ENCODE measurements at regions not wholly inside any gene's neighbourhood (a gene's known extent, or its start where the extent isn't known, plus 50 kb on each side); places are given as distances from the start of the nearest gene placed in this dataset.

GRCh38 chr1:238465449-238465848 lies 574.7 kb upstream of the ZP4 start:
- DNase-seq (ENCODE audit: low read depth), result no peak
- H3K4me3 ChIP-seq (ENCODE audit: low read depth, low read length), result no peak overlapping the region
- TF ChIP-seq CTCF (IDR thresholded peaks at IDR 0.05; ENCODE audit: low read depth, low read length, missing control alignments), result no peak

GRCh38 chr1:238458899-238459298 lies 568.2 kb upstream of the ZP4 start:
- H3K4me3 ChIP-seq (ENCODE audit: low read depth, low read length), result no peak overlapping the region
- TF ChIP-seq CTCF (IDR thresholded peaks at IDR 0.05; ENCODE audit: low read depth, low read length, missing control alignments), result no peak
- no peak for DNase-seq (ENCODE audit: low read depth)

- TF ChIP-seq CTCF (IDR thresholded peaks at IDR 0.05; ENCODE audit: low read depth, low read length, missing control alignments), result no peak
- DNase-seq (ENCODE audit: low read depth), result no peak
- no peak overlapping the region for H3K4me3 ChIP-seq (ENCODE audit: low read depth, low read length)
Observed at GRCh38 chr1:238457610-238458009, 566.9 kb upstream of the ZP4 start.

- no peak overlapping the region for H3K4me3 ChIP-seq (ENCODE audit: low read depth, low read length)
- no peak for DNase-seq (ENCODE audit: low read depth)
- no peak for TF ChIP-seq CTCF (IDR thresholded peaks at IDR 0.05; ENCODE audit: low read depth, low read length, missing control alignments)
Observed at GRCh38 chr1:238451781-238452310, 561.1 kb upstream of the ZP4 start.

- no peak for TF ChIP-seq CTCF (IDR thresholded peaks at IDR 0.05; ENCODE audit: low read depth, low read length, missing control alignments)
- no peak overlapping the region for H3K4me3 ChIP-seq (ENCODE audit: low read depth, low read length)
- DNase-seq (ENCODE audit: low read depth), result no peak
Observed at GRCh38 chr1:238450976-238451375, 560.3 kb upstream of the ZP4 start.

- no peak overlapping the region for H3K4me3 ChIP-seq (ENCODE audit: low read depth, low read length)
- DNase-seq (ENCODE audit: low read depth), result no peak
- TF ChIP-seq CTCF (IDR thresholded peaks at IDR 0.05; ENCODE audit: low read depth, low read length, missing control alignments), result no peak
Observed at GRCh38 chr1:238443687-238444086, 553.0 kb upstream of the ZP4 start.

GRCh38 chr1:238439511-238439910 lies 548.8 kb upstream of the ZP4 start:
- no peak overlapping the region for H3K4me3 ChIP-seq (ENCODE audit: low read depth, low read length)
- TF ChIP-seq CTCF (IDR thresholded peaks at IDR 0.05; ENCODE audit: low read depth, low read length, missing control alignments), result no peak
- no peak for DNase-seq (ENCODE audit: low read depth)
